GM13976 (cell line): ENCODE measurements at regions not wholly inside any gene's neighbourhood (a gene's known extent, or its start where the extent isn't known, plus 50 kb on each side); places are given as distances from the start of the nearest gene placed in this dataset.

ENCODE experiments used
- DNase-seq: peaks from one replicate; pipeline ENCODE4 v3.0.0; 2012; ENCODE audit warnings: low spot score
- CTCF ChIP-seq: IDR thresholded peaks from 2 replicates; pipeline ENCODE4 v1.5.1; 2012; ENCODE audit warnings: borderline replicate concordance, mild to moderate bottlenecking; ENCODE audit not compliant: insufficient read depth; ENCODE audit errors: extremely low read depth, missing control alignments, control extremely low read depth
- in situ Hi-C: fragments of 300-500 bp; cut with MboI; formaldehyde crosslinking; loops from one replicate; pipeline ENCODE4 v1.12.0; 2022; ENCODE audit warnings: low sequenced_read_pairs, mixed read lengths, inconsistent platforms; ENCODE audit not compliant: unreplicated experiment

GRCh38 chr15:48032911-48033310 is 87.9 kb upstream of the SLC24A5 start:
- no peak for DNase-seq
- in situ Hi-C loops, result no loop called here
- no peak for TF ChIP-seq CTCF

- in situ Hi-C loops, result no loop called here
- no peak for DNase-seq
- no peak for TF ChIP-seq CTCF
Measured at GRCh38 chr15:48038221-48038620, 82.6 kb upstream of the SLC24A5 start.

GRCh38 chr15:48040166-48040817 is 80.5 kb upstream of the SLC24A5 start:
- DNase-seq, result no peak
- TF ChIP-seq CTCF, result no peak
- in situ Hi-C loops, result no loop called here

GRCh38 chr15:48041454-48041853 is 79.3 kb upstream of the SLC24A5 start:
- no peak for DNase-seq
- no peak for TF ChIP-seq CTCF
- in situ Hi-C loops, result no loop called here

GRCh38 chr15:48046813-48047438 is 73.9 kb upstream of the SLC24A5 start:
- peak; percentile 13 for DNase-seq
- no peak for TF ChIP-seq CTCF
- in situ Hi-C loops, result no loop called here

- in situ Hi-C loops, result no loop called here
- no peak for DNase-seq
- TF ChIP-seq CTCF, result no peak
Measured at GRCh38 chr15:48049736-48050135, 71.1 kb upstream of the SLC24A5 start.
